Nephron progenitor cell (in vitro differentiated cells): ENCODE measurements at regions not wholly inside any gene's neighbourhood (a gene's known extent, or its start where the extent isn't known, plus 50 kb on each side); places are given as distances from the start of the nearest gene placed in this dataset.

Source experiments
- DNase-seq: peaks from one replicate; pipeline ENCODE4 v3.0.0; 2021
- H3K27ac Mint-ChIP-seq: 2 replicates; pipeline ENCODE4 v1.8.0; 2021; ENCODE audit warnings: mild to moderate bottlenecking, moderate library complexity, mixed read lengths
- H3K27me3 Mint-ChIP-seq: 2 replicates; pipeline ENCODE4 v1.8.0; 2021; ENCODE audit warnings: mild to moderate bottlenecking, low read depth, mixed read lengths; ENCODE audit not compliant: poor library complexity
- H3K36me3 Mint-ChIP-seq: 2 replicates; pipeline ENCODE4 v1.8.0; 2021; ENCODE audit warnings: low read depth, mixed read lengths
- H3K4me1 Mint-ChIP-seq: 2 replicates; pipeline ENCODE4 v1.8.0; 2021; ENCODE audit warnings: mixed read lengths
- H3K4me3 Mint-ChIP-seq: 2 replicates; pipeline ENCODE4 v1.8.0; 2021; ENCODE audit warnings: mild to moderate bottlenecking, moderate library complexity, mixed read lengths
- H3K9me3 Mint-ChIP-seq: 2 replicates; pipeline ENCODE4 v1.8.0; 2021; ENCODE audit warnings: mild to moderate bottlenecking, moderate library complexity, mixed read lengths
- CTCF ChIP-seq: fragments of 200-600 bp; sonication (generic); IDR thresholded peaks from 2 replicates; pipeline ENCODE4 v1.5.0; 2021; ENCODE audit warnings: antibody characterized with exemption

GRCh38 chr16:79899316-79899715 is 298.8 kb upstream of the MAF start:
- H3K27ac Mint-ChIP-seq = peak overlapping the region; percentile 16
- no peaks in the 10 kb centered on the region for H3K4me1 Mint-ChIP-seq

GRCh38 chr16:79898703-79899102 is 298.2 kb upstream of the MAF start:
- no peak for TF ChIP-seq CTCF
- DNase-seq = no peak
- Mint-ChIP-seq H3K4me3 (no peak overlapping the region), H3K4me1 (no peaks in the 10 kb centered on the region), H3K27ac (peak overlapping the region; percentile 16), H3K9me3 (no peaks in the 10 kb centered on the region), H3K27me3 (no peaks in the 10 kb centered on the region), H3K36me3 (no peaks in the 10 kb centered on the region)

More at GRCh38 chr16:79899316-79899715, 298.8 kb upstream of the MAF start:
- no peaks in the 10 kb centered on the region for H3K36me3 Mint-ChIP-seq
- no peak for TF ChIP-seq CTCF
- no peaks in the 10 kb centered on the region for H3K27me3 Mint-ChIP-seq
- H3K4me3 Mint-ChIP-seq = no peak overlapping the region
- H3K9me3 Mint-ChIP-seq = no peaks in the 10 kb centered on the region
- no peak for DNase-seq

GRCh38 chr16:79897453-79898146 is 297.1 kb upstream of the MAF start:
- H3K27me3 Mint-ChIP-seq = no peaks in the 10 kb centered on the region
- no peaks in the 10 kb centered on the region for H3K9me3 Mint-ChIP-seq
- no peaks in the 10 kb centered on the region for H3K4me1 Mint-ChIP-seq
- TF ChIP-seq CTCF = no peak
- H3K27ac Mint-ChIP-seq = peak overlapping the region; percentile 29
- H3K4me3 Mint-ChIP-seq = no peak overlapping the region
- H3K36me3 Mint-ChIP-seq = no peaks in the 10 kb centered on the region
- DNase-seq = no peak

- no peak for TF ChIP-seq CTCF
- DNase-seq = no peak
- H3K4me1 Mint-ChIP-seq = no peaks in the 10 kb centered on the region
- no peaks in the 10 kb centered on the region for H3K27me3 Mint-ChIP-seq
- no peaks in the 10 kb centered on the region for H3K9me3 Mint-ChIP-seq
- peak overlapping the region; percentile 63 for H3K27ac Mint-ChIP-seq
- no peak overlapping the region for H3K4me3 Mint-ChIP-seq
- H3K36me3 Mint-ChIP-seq = no peaks in the 10 kb centered on the region
Measured at GRCh38 chr16:79897104-79897452, 296.5 kb upstream of the MAF start.

- Mint-ChIP-seq H3K9me3 (no peaks in the 10 kb centered on the region), H3K4me1 (no peaks in the 10 kb centered on the region), H3K36me3 (no peaks in the 10 kb centered on the region), H3K27ac (no peak overlapping the region), H3K4me3 (no peak overlapping the region), H3K27me3 (no peaks in the 10 kb centered on the region)
- no peak for DNase-seq
- no peak for TF ChIP-seq CTCF
Measured at GRCh38 chr16:79895917-79896203, 295.3 kb upstream of the MAF start.
